Suprapubic skin (tissue), 3 donors: ENCODE measurements at regions not wholly inside any gene's neighbourhood (a gene's known extent, or its start where the extent isn't known, plus 50 kb on each side); places are given as distances from the start of the nearest gene placed in this dataset.

Experiments
- POLR2AphosphoS5 ChIP-seq, 3 donors: sonication (generic); formaldehyde crosslinking; IDR thresholded peaks; one replicate each; pipeline ENCODE4 v1.6.1; 2017; ENCODE audit warnings: antibody characterized with exemption in 3 of 3
- TF ChIP-seq, protein P1 (sequence below), 2 donors: fragments of 200-600 bp in 1 of 2; fragments of 450-650 bp in 1 of 2; sonication (generic) in 1 of 2; IDR thresholded peaks; one replicate each; pipeline ENCODE4 v1.5.1; 2016 to 2019; ENCODE audit warnings: antibody characterized with exemption in 2 of 2, mild to moderate bottlenecking in 1 of 2, moderate library complexity in 1 of 2

DNA sequence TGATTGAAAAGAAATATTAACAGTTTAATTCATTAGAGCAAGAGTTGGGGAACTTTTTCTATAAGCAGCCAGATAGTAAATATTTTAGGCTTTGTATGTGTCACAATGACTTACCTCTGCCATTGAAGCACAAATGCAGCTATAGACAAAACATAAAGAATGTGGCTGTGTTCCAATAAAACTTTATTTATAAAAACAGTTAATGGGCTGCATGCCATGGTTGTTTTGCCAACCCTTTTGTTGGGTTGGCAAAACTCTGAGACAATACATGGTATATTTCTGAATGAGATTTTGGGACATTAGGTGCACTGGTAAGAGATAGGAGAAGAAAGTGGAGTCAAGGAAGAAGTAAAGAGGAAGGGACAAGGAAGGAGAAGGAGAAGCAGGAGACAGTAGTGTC is 61.8 kb upstream of the CERS6 start:
- TF ChIP-seq, protein P1, sequence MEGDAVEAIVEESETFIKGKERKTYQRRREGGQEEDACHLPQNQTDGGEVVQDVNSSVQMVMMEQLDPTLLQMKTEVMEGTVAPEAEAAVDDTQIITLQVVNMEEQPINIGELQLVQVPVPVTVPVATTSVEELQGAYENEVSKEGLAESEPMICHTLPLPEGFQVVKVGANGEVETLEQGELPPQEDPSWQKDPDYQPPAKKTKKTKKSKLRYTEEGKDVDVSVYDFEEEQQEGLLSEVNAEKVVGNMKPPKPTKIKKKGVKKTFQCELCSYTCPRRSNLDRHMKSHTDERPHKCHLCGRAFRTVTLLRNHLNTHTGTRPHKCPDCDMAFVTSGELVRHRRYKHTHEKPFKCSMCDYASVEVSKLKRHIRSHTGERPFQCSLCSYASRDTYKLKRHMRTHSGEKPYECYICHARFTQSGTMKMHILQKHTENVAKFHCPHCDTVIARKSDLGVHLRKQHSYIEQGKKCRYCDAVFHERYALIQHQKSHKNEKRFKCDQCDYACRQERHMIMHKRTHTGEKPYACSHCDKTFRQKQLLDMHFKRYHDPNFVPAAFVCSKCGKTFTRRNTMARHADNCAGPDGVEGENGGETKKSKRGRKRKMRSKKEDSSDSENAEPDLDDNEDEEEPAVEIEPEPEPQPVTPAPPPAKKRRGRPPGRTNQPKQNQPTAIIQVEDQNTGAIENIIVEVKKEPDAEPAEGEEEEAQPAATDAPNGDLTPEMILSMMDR (IDR thresholded peaks at IDR 0.05): no peak
- TF ChIP-seq POLR2AphosphoS5 (IDR thresholded peaks at IDR 0.05): no peak
